WI38 (cell line): ENCODE measurements at regions not wholly inside any gene's neighbourhood (a gene's known extent, or its start where the extent isn't known, plus 50 kb on each side); places are given as distances from the start of the nearest gene placed in this dataset.

Experiments
- H3K4me3 ChIP-seq: 2 replicates; pipeline ENCODE4 v1.5.1; 2011; ENCODE audit warnings: low read depth, mild to moderate bottlenecking, control low read depth, low read length
- TF ChIP-seq, protein P1 (sequence below): IDR thresholded peaks from 2 replicates; pipeline ENCODE4 v1.5.1; 2012; ENCODE audit warnings: low read depth, mild to moderate bottlenecking, control low read depth, low read length

DNA sequence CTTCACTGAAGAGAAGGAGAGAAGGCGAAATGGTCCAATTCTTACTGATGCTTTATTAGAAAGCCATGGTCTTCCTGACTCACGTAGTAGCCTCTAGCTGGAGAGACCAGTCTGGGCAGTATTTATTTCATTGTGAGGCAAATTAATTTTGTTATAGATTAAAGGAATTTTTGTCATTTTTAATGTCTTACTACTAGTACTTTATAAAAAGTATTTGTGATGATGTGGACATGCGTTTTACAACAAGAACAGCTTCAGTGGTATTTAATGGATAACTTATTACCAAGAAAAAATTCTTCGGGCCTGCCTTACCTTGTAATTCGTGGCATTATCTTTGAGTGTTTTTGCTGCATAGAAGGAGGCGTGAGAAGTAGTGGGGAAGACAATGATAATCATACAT, 339.4 kb upstream of the SHH start:
- TF ChIP-seq, protein P1, sequence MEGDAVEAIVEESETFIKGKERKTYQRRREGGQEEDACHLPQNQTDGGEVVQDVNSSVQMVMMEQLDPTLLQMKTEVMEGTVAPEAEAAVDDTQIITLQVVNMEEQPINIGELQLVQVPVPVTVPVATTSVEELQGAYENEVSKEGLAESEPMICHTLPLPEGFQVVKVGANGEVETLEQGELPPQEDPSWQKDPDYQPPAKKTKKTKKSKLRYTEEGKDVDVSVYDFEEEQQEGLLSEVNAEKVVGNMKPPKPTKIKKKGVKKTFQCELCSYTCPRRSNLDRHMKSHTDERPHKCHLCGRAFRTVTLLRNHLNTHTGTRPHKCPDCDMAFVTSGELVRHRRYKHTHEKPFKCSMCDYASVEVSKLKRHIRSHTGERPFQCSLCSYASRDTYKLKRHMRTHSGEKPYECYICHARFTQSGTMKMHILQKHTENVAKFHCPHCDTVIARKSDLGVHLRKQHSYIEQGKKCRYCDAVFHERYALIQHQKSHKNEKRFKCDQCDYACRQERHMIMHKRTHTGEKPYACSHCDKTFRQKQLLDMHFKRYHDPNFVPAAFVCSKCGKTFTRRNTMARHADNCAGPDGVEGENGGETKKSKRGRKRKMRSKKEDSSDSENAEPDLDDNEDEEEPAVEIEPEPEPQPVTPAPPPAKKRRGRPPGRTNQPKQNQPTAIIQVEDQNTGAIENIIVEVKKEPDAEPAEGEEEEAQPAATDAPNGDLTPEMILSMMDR: no peak
- H3K4me3 ChIP-seq: no peak overlapping the region

DNA sequence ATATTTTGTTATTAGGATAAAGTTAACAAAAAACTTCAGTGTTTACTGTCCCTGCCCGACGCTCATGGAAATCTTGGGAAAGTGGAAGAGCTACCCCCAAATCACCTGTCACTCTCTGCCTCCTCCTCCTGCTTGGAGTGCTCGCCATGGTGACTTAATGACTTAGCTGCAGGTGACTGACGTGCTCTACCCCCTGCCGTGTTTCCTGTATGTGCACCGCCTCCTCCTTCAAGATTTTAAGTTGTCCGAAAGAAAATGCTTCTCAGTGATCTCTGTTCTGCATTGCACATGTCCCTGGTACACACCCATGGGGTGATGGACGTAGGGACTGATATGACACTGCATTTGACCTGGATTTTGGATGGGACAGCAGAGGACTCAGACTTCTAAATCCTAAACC, 338.8 kb upstream of the SHH start:
- TF ChIP-seq, protein P1: no peak
- H3K4me3 ChIP-seq: no peak overlapping the region

DNA sequence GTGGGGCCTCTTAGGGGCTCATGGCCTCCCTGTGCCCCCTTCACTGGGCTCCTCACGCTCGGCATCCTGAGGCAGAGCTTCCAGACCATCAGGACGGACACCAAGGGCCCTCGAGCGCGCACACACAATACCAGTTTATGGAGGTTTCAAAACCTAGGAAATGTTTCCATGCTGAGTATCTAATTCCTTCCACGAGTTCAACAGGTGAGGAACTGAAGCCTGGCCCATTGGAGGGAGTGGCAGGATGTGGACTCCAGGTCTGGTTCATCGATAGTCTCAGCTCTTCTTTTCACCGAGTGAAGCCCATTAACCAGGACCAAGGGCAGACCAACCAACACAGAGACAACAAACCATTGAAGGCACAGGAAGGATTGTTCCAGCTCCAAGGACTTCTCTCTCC, 336.7 kb upstream of the SHH start:
- TF ChIP-seq, protein P1: no peak
- H3K4me3 ChIP-seq: no peak overlapping the region

DNA sequence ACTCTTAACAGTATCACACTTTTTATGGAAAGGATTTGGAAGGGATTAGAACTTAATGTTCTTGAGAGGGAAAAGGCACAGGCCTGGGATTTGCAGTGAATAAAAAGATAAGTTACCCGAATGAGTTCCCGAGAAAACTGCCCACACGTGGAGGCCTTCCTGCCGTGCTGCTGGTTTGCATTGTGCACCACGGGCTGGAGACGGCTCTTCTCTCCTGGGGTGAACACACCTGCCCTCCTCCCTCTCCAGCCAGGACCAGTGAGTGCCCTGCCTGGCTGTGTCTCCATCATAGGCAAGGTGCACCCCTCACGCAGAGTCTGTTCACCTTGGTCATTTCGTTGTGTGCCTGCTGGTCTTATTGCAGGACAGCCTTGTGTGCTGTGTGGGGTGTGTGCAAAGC, 336.3 kb upstream of the SHH start:
- TF ChIP-seq, protein P1: no peak
- no peak overlapping the region for H3K4me3 ChIP-seq

DNA sequence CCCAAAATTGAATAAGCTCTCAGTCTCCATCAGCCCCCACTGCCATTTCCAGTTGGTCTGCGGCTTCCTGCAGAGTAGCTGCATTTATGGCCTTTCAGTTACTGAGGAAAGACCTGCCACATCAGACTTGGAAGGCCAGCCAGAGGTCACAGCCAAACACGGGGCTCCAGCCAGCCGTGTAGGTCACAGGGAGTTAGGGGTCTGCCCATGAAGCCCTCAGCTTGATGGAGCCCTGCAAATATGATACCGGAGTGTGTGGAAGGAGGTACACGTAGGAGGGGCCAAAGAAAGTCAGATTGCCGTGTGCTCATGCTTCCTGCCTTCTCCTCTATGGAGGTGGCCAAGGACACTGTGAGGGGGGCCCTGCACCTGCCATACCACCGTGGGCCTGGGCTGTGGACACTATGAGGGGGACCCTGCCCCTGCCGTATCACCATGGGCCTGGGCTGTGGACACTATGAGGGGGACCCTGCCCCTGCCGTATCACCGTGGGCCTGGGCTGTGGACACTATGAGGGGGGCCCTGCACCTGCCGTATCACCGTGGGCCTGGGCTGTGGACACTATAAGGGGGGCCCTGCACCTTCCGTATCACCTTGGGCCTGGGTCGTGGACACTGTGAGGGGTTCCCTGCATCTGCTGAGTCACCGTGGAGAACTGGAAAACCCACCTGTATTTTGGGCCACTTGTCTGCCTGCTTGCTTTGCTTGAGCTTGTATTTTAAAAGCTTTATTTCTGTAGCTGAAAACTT, 335.7 kb upstream of the SHH start:
- TF ChIP-seq, protein P1: no peak
- H3K4me3 ChIP-seq: no peak overlapping the region

DNA sequence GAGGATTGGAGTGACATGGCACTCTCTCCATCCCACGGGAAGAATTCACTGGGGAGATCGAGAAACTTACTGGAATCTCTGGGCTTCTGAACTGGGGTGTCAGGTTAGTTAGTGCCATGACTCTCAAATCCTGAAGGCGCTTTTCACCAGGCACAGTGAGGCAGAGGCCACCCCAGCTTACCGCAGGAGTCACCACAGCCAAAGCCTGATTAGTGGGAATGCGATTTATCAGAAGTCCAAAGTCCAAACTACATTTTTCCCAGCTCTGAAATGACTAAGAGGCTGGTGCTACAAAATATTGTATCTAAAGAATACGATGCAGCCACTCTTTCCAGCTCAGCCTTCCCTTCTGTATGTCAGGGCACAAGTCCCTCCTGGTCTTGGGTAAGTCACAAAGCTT, 334.8 kb upstream of the SHH start:
- no peak overlapping the region for H3K4me3 ChIP-seq
- TF ChIP-seq, protein P1: no peak

DNA sequence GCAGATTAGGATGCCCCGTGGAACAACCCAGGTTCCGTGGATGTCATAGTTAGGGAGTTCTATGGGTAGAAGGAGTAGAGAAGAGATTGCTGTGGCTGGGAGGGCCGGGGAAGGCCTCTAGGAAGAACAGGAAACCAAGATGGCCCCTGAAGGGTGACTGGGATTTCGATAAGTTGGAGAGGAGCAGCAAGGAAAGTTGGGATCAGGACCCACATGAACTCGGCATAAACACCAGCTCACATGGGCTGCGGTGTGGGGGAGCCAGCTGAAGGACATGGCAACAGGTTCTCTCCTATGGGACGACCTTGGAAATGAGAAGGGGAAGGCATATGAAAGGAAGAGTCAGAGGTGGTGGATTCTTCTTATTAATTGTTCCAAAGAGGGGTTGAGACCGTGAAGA, 333.7 kb upstream of the SHH start:
- no peak overlapping the region for H3K4me3 ChIP-seq
- TF ChIP-seq, protein P1: no peak
